Lower leg skin (tissue), 3 donors: ENCODE measurements at regions not wholly inside any gene's neighbourhood (a gene's known extent, or its start where the extent isn't known, plus 50 kb on each side); places are given as distances from the start of the nearest gene placed in this dataset.
"Not testable (repeated sequence)": the region's sequence is repeated elsewhere in the genome, so short reads cannot be mapped to it uniquely, and the experiment has no call there.

Experiments
- CTCF ChIP-seq, 3 donors: fragments of 450-650 bp; IDR thresholded peaks; one replicate each; pipeline ENCODE4 v1.5.1; 2016; ENCODE audit warnings: antibody characterized with exemption in 3 of 3, mild to moderate bottlenecking in 3 of 3, moderate library complexity in 2 of 3
- POLR2A ChIP-seq, 2 donors: fragments of 450-650 bp; IDR thresholded peaks; one replicate each; pipeline ENCODE4 v1.6.1; 2016 to 2017; ENCODE audit warnings: antibody characterized with exemption in 2 of 2, mild to moderate bottlenecking in 1 of 2, moderate library complexity in 1 of 2

GRCh38 chr3:110001905-110002304 lies 664.6 kb upstream of the DPPA4 start:
- not testable (repeated sequence) for TF ChIP-seq CTCF, POLR2A (IDR thresholded peaks at IDR 0.05)
